CD14-positive monocyte (primary cell): ENCODE measurements at regions not wholly inside any gene's neighbourhood (a gene's known extent, or its start where the extent isn't known, plus 50 kb on each side); places are given as distances from the start of the nearest gene placed in this dataset.

Experiments used
- DNase-seq, 3 donors: peaks; one replicate each; pipeline ENCODE4 v3.0.0-alpha.2; 2011 to 2022
- H2AFZ ChIP-seq: 2 replicates; pipeline ENCODE4 v1.6.0; 2012; ENCODE audit warnings: mild to moderate bottlenecking, low read depth, low read length, inconsistent platforms; ENCODE audit not compliant: insufficient read depth, poor library complexity, severe bottlenecking
- H3K27ac ChIP-seq, 2 donors: 1 replicate in 1 of 2; 2 replicates in 1 of 2; pipeline ENCODE4 v1.5.1; 2012 to 2013; ENCODE audit warnings: low read length in 2 of 2, control low read depth in 1 of 2, inconsistent platforms in 1 of 2, low read depth in 1 of 2, mild to moderate bottlenecking in 1 of 2
- H3K27me3 ChIP-seq, 2 donors: one replicate each; pipeline versions ENCODE4 v1.6.0 to v1.6.1; 2011 to 2013; ENCODE audit warnings: low read length in 2 of 2; ENCODE audit not compliant: control insufficient read depth in 2 of 2, insufficient read depth in 2 of 2
- H3K36me3 ChIP-seq, 2 donors: replicated peaks in 1 of 2; 1 replicate in 1 of 2; 2 replicates in 1 of 2; pipeline versions ENCODE4 v1.5.1 to v1.6.1; 2012 to 2013; ENCODE audit warnings: low read length in 2 of 2, control low read depth in 1 of 2, inconsistent platforms in 1 of 2, mild to moderate bottlenecking in 1 of 2; ENCODE audit not compliant: insufficient read depth in 2 of 2, control insufficient read depth in 1 of 2
- H3K4me1 ChIP-seq, 2 donors: 1 replicate in 1 of 2; 2 replicates in 1 of 2; pipeline versions ENCODE4 v1.5.1 to v1.6.1; 2012 to 2013; ENCODE audit warnings: low read length in 2 of 2, control low read depth in 1 of 2, inconsistent platforms in 1 of 2, mild to moderate bottlenecking in 1 of 2, moderate library complexity in 1 of 2; ENCODE audit not compliant: insufficient read depth in 2 of 2, control insufficient read depth in 1 of 2
- H3K4me2 ChIP-seq: replicated peaks from 2 replicates; pipeline ENCODE3; 2012; ENCODE audit warnings: low read length, moderate library complexity, mild to moderate bottlenecking; ENCODE audit not compliant: poor library complexity, severe bottlenecking; ENCODE audit errors: extremely low read depth
- H3K4me3 ChIP-seq, 3 experiments: fragments of 200-600 bp in 1 of 3; sonication (generic) in 1 of 3; replicated peaks in 1 of 3; 1 replicate in 2 of 3; 2 replicates in 1 of 3; pipeline ENCODE4 v1.5.1; 2011 to 2013; ENCODE audit warnings: low read length in 3 of 3, mild to moderate bottlenecking in 3 of 3, control low read depth in 2 of 3, low read depth in 2 of 3, inconsistent platforms in 1 of 3, moderate library complexity in 1 of 3
- H3K79me2 ChIP-seq: 2 replicates; pipeline ENCODE4 v1.6.0; 2012; ENCODE audit warnings: mild to moderate bottlenecking, control low read depth, inconsistent platforms, low read length, moderate library complexity; ENCODE audit not compliant: insufficient read depth
- H3K9ac ChIP-seq: 2 replicates; pipeline ENCODE4 v1.6.0; 2017; ENCODE audit warnings: low read length, mild to moderate bottlenecking; ENCODE audit not compliant: insufficient read depth, poor library complexity, severe bottlenecking
- H3K9me3 ChIP-seq, 2 donors: replicated peaks in 1 of 2; 1 replicate in 1 of 2; 2 replicates in 1 of 2; pipeline versions ENCODE4 v1.5.1 to v1.6.1; 2012 to 2013; ENCODE audit warnings: low read length in 2 of 2, control low read depth in 1 of 2; ENCODE audit not compliant: control insufficient read depth in 1 of 2, insufficient read depth in 1 of 2
- H4K20me1 ChIP-seq: 2 replicates; pipeline ENCODE4 v1.6.0; 2012; ENCODE audit warnings: mild to moderate bottlenecking, low read length, control low read depth, moderate library complexity; ENCODE audit not compliant: insufficient read depth
- H3K27ac Mint-ChIP-seq, 7 donors: one replicate each; pipeline ENCODE4 v1.8.0; 2020; ENCODE audit warnings: mild to moderate bottlenecking in 7 of 7, mixed read lengths in 7 of 7, moderate library complexity in 6 of 7, inconsistent platforms in 2 of 7
- H3K27me3 Mint-ChIP-seq, 3 donors: one replicate each; pipeline ENCODE4 v1.8.0; 2021 to 2022; ENCODE audit warnings: low read depth in 3 of 3, mild to moderate bottlenecking in 3 of 3, mixed read lengths in 3 of 3, moderate library complexity in 3 of 3, inconsistent platforms in 1 of 3
- H3K36me3 Mint-ChIP-seq, 2 donors: one replicate each; pipeline ENCODE4 v1.8.0; 2020; ENCODE audit warnings: mixed read lengths in 2 of 2, inconsistent platforms in 1 of 2, mild to moderate bottlenecking in 1 of 2
- H3K4me1 Mint-ChIP-seq: one replicate; pipeline ENCODE4 v1.8.0; 2020; ENCODE audit warnings: mild to moderate bottlenecking, mixed read lengths
- H3K4me3 Mint-ChIP-seq, 2 donors: one replicate each; pipeline ENCODE4 v1.8.0; 2020; ENCODE audit warnings: mild to moderate bottlenecking in 2 of 2, mixed read lengths in 2 of 2, moderate library complexity in 1 of 2
- H3K9me3 Mint-ChIP-seq, 7 donors: one replicate each; pipeline ENCODE4 v1.8.0; 2020 to 2022; ENCODE audit warnings: mixed read lengths in 7 of 7, mild to moderate bottlenecking in 6 of 7, moderate library complexity in 6 of 7, inconsistent platforms in 2 of 7
- WGBS: methylation state at CpG from one replicate; pipeline ENCODE4 v1.1.5; 2013; ENCODE audit warnings: missing lambda C conversion rate; ENCODE audit not compliant: insufficient coverage; 5-methylcytosine and 5-hydroxymethylcytosine counted together
- intact Hi-C, 2 donors: fragments of 100-400 bp; cut with micrococcal nuclease; formaldehyde crosslinking; loops; one replicate each; pipeline versions ENCODE4 v1.15.0 to v1.15.1; 2023
- TF ChIP-seq, protein P1 (sequence below): fragments of 200-600 bp; IDR thresholded peaks from one replicate; pipeline ENCODE4 v1.8.0; 2022; ENCODE audit warnings: antibody characterized with exemption, mild to moderate bottlenecking

DNA sequence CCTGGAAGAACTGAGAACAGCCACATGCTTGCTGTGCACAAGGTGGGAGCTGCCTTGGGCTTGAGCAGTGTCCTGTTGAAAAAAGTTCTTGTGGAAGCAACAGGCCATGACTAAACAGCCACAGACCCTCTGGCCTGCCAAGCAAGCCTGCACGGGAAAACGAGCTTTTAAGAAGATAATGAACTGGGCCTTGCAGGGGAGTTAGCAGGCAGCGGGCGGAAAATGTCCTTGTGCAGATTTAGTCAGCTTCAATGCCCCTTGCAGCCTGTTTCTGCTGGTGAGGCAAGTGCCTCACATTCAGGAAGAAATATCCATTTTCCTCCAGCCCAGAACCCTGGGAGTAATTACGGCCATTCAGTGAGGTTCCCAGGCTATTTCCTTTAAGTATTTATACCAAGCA, 126.2 kb upstream of the KLHL25 start:
- no peaks in the 10 kb centered on the region for H3K27me3 ChIP-seq
- no peak overlapping the region for H3K4me3 ChIP-seq
- Mint-ChIP-seq H3K4me1 (no peaks in the 10 kb centered on the region), H3K9me3 (peaks cover 0 to 13% (median 0%) of the 10 kb centered on the region in 7 donors), H3K27me3 (peaks cover 0 to 5% (median 2%) of the 10 kb centered on the region in 3 donors), H3K36me3 (no peaks in the 10 kb centered on the region), H3K4me3 (no peak overlapping the region), H3K27ac (no peak overlapping the region)
- no peaks in the 10 kb centered on the region for H3K36me3 ChIP-seq
- WGBS, result 93% methylated on average over 5 of the region's 5 CpGs
- no peaks in the 10 kb centered on the region for H4K20me1 ChIP-seq
- no peak for DNase-seq
- H3K27ac ChIP-seq, result no peak overlapping the region
- H3K4me2 ChIP-seq, result no peak overlapping the region
- no peak overlapping the region for H2AFZ ChIP-seq
- H3K4me1 ChIP-seq, result no peaks in the 10 kb centered on the region
- no peak overlapping the region for H3K9ac ChIP-seq
- H3K9me3 ChIP-seq, result no peaks in the 10 kb centered on the region
- H3K79me2 ChIP-seq, result no peaks in the 10 kb centered on the region
- TF ChIP-seq, protein P1, sequence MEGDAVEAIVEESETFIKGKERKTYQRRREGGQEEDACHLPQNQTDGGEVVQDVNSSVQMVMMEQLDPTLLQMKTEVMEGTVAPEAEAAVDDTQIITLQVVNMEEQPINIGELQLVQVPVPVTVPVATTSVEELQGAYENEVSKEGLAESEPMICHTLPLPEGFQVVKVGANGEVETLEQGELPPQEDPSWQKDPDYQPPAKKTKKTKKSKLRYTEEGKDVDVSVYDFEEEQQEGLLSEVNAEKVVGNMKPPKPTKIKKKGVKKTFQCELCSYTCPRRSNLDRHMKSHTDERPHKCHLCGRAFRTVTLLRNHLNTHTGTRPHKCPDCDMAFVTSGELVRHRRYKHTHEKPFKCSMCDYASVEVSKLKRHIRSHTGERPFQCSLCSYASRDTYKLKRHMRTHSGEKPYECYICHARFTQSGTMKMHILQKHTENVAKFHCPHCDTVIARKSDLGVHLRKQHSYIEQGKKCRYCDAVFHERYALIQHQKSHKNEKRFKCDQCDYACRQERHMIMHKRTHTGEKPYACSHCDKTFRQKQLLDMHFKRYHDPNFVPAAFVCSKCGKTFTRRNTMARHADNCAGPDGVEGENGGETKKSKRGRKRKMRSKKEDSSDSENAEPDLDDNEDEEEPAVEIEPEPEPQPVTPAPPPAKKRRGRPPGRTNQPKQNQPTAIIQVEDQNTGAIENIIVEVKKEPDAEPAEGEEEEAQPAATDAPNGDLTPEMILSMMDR, result no peak
- intact Hi-C loops, result no loop called here

DNA sequence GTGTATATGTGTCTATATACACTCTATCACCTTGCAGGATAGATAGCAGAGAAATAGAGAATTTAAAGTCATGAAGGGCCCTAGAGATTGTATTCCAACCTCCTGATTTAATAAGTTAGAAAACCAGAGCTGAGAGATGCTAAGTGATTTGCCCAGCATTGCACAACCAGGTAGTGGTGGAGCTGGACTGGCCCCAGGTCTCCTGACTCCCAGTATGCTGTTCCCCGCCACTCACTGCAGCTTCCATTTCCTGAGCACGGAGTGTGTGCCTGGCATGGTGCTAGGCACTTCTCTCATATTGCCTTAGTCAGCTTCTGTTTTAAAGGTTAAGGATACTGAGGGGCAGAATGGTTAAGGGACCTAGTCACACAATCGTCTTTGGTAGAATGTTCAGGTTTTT, 129.4 kb upstream of the KLHL25 start:
- Histone ChIP-seq H3K9ac (no peak overlapping the region), H3K9me3 (no peaks in the 10 kb centered on the region), H3K4me2 (no peak overlapping the region), H3K27ac (no peak overlapping the region), H3K4me1 (no peaks in the 10 kb centered on the region), H3K4me3 (no peak overlapping the region), H3K36me3 (no peaks in the 10 kb centered on the region), H3K79me2 (no peaks in the 10 kb centered on the region), H4K20me1 (no peaks in the 10 kb centered on the region), H2AFZ (no peak overlapping the region), H3K27me3 (no peaks in the 10 kb centered on the region)
- WGBS, result 100% methylated on average over 2 of the region's 3 CpGs
- Mint-ChIP-seq H3K36me3 (no peaks in the 10 kb centered on the region), H3K9me3 (peaks cover 0 to 5% (median 0%) of the 10 kb centered on the region in 7 donors), H3K27me3 (peaks cover 0 to 4% (median 2%) of the 10 kb centered on the region in 3 donors), H3K4me3 (no peak overlapping the region), H3K4me1 (no peaks in the 10 kb centered on the region), H3K27ac (no peak overlapping the region)
- intact Hi-C loops, result no loop called here
- no peak for DNase-seq
- TF ChIP-seq, protein P1, result no peak
